Sigmoid colon (tissue), 6 donors: ENCODE measurements at regions not wholly inside any gene's neighbourhood (a gene's known extent, or its start where the extent isn't known, plus 50 kb on each side); places are given as distances from the start of the nearest gene placed in this dataset.

ENCODE experiments used
- DNase-seq: peaks from one replicate; pipeline ENCODE4 v3.0.0-alpha.2; 2019
- H3K27ac ChIP-seq, 4 donors: fragments of 200-600 bp; sonication (generic); one replicate each; pipeline ENCODE4 v1.5.1; 2016 to 2019; ENCODE audit warnings: mild to moderate bottlenecking in 1 of 4
- H3K27me3 ChIP-seq, 3 donors: fragments of 200-600 bp; sonication (generic); one replicate each; pipeline ENCODE4 v1.5.1; 2019; ENCODE audit warnings: mild to moderate bottlenecking in 1 of 3
- H3K36me3 ChIP-seq, 4 donors: fragments of 200-600 bp; sonication (generic); one replicate each; pipeline ENCODE4 v1.5.1; 2016 to 2019
- H3K4me1 ChIP-seq, 4 donors: fragments of 200-600 bp; sonication (generic); one replicate each; pipeline ENCODE4 v1.5.1; 2017 to 2019
- H3K4me3 ChIP-seq, 4 donors: fragments of 200-600 bp; sonication (generic); one replicate each; pipeline ENCODE4 v1.5.1; 2017 to 2019; ENCODE audit warnings: mild to moderate bottlenecking in 2 of 4, moderate library complexity in 1 of 4
- H3K9me3 ChIP-seq, 4 donors: fragments of 200-600 bp in 3 of 4; sonication (generic) in 3 of 4; one replicate each; pipeline versions ENCODE4 v1.5.1 to v1.6.1; 2013 to 2019
- CTCF ChIP-seq, 4 experiments: fragments of 450-650 bp in 3 of 4; fragments of 200-600 bp in 1 of 4; IDR thresholded peaks; one replicate each; pipeline ENCODE4 v1.5.1; 2016 to 2019; ENCODE audit warnings: antibody characterized with exemption in 4 of 4, mild to moderate bottlenecking in 3 of 4, moderate library complexity in 2 of 4
- EP300 ChIP-seq, 4 donors: sonication (generic); formaldehyde crosslinking; IDR thresholded peaks; one replicate each; pipeline ENCODE4 v1.6.1; 2017; ENCODE audit warnings: antibody characterized with exemption in 4 of 4
- POLR2A ChIP-seq, 2 donors: fragments of 450-650 bp; IDR thresholded peaks; one replicate each; pipeline ENCODE4 v1.6.1; 2016; ENCODE audit warnings: antibody characterized with exemption in 2 of 2, mild to moderate bottlenecking in 2 of 2, moderate library complexity in 2 of 2
- POLR2AphosphoS5 ChIP-seq, 4 donors: sonication (generic); formaldehyde crosslinking; IDR thresholded peaks; one replicate each; pipeline ENCODE4 v1.6.1; 2017; ENCODE audit warnings: antibody characterized with exemption in 4 of 4
- WGBS, 2 donors: extraction: QIAGEN DNeasy Blood & Tissue Kit; methylation state at CpG; one replicate each; pipeline ENCODE4 v1.1.7; 2013; 5-methylcytosine and 5-hydroxymethylcytosine counted together
- intact Hi-C: fragments of 100-400 bp; cut with DNase I; formaldehyde crosslinking; loops from one replicate; pipeline ENCODE4 v1.15.1; 2023
- donor health status: healthy with polysubstance abuse.
- donor health status: healthy.

GRCh38 chr3:61311044-61311443 is 59.8 kb upstream of the FHIT start:
- Histone ChIP-seq H3K36me3 (no peaks in the 10 kb centered on the region), H3K27ac (no peak overlapping the region), H3K27me3 (no peaks in the 10 kb centered on the region), H3K4me3 (no peak overlapping the region), H3K4me1 (no peaks in the 10 kb centered on the region), H3K9me3 (no peaks in the 10 kb centered on the region)
- WGBS, 2 donors, result 84 to 94% methylated on average over 2 of the region's 2 CpGs
- no peak for DNase-seq
- TF ChIP-seq EP300 (IDR thresholded peaks at IDR 0.05), result no peak
- TF ChIP-seq POLR2AphosphoS5 (IDR thresholded peaks at IDR 0.05), result no peak
- TF ChIP-seq POLR2A (IDR thresholded peaks at IDR 0.05), result no peak
- TF ChIP-seq CTCF (IDR thresholded peaks at IDR 0.05), result no peak
- intact Hi-C loops, result no loop called here

GRCh38 chr3:61315871-61316270 is 64.6 kb upstream of the FHIT start:
- WGBS, 2 donors, result 31 to 45% methylated on average over 3 of the region's 3 CpGs
- no peaks in the 10 kb centered on the region for H3K4me1 ChIP-seq
- H3K9me3 ChIP-seq, result no peaks in the 10 kb centered on the region
- no peaks in the 10 kb centered on the region for H3K27me3 ChIP-seq
- H3K36me3 ChIP-seq, result no peaks in the 10 kb centered on the region
- intact Hi-C loops, result no loop called here
- H3K4me3 ChIP-seq, result no peak overlapping the region
- no peak overlapping the region for H3K27ac ChIP-seq
- TF ChIP-seq CTCF (IDR thresholded peaks at IDR 0.05), result no peak
- DNase-seq, result no peak

GRCh38 chr3:61323094-61323493 is 71.8 kb upstream of the FHIT start:
- no peak overlapping the region for H3K4me3 ChIP-seq
- intact Hi-C loops, result no loop called here
- peaks cover 0 to 4% (median 0%) of the 10 kb centered on the region in 4 donors for H3K4me1 ChIP-seq
- TF ChIP-seq POLR2AphosphoS5 (IDR thresholded peaks at IDR 0.05), result no peak
- no peak for TF ChIP-seq POLR2A (IDR thresholded peaks at IDR 0.05)
- TF ChIP-seq CTCF (IDR thresholded peaks at IDR 0.05), result no peak
- no peak for TF ChIP-seq EP300 (IDR thresholded peaks at IDR 0.05)
- 64 to 73% methylated on average over 3 of the region's 3 CpGs for WGBS, 2 donors
- no peak overlapping the region for H3K27ac ChIP-seq
- no peak for DNase-seq
- no peaks in the 10 kb centered on the region for H3K36me3 ChIP-seq
- no peaks in the 10 kb centered on the region for H3K9me3 ChIP-seq
- H3K27me3 ChIP-seq, result no peaks in the 10 kb centered on the region

- WGBS, 2 donors, result 90 to 92% methylated on average over 5 of the region's 5 CpGs
- intact Hi-C loops, result no loop called here
These were observed 80.8 kb upstream of the FHIT start for GRCh38 chr3:61331929-61332552.

More at GRCh38 chr3:61331929-61332552, 80.8 kb upstream of the FHIT start:
- Histone ChIP-seq H3K27me3 (no peaks in the 10 kb centered on the region), H3K4me3 (no peak overlapping the region), H3K9me3 (no peaks in the 10 kb centered on the region), H3K36me3 (no peaks in the 10 kb centered on the region), H3K27ac (no peak overlapping the region), H3K4me1 (no peaks in the 10 kb centered on the region)
- TF ChIP-seq POLR2A (IDR thresholded peaks at IDR 0.05), result no peak
- TF ChIP-seq CTCF (IDR thresholded peaks at IDR 0.05), result no peak
- no peak for TF ChIP-seq EP300 (IDR thresholded peaks at IDR 0.05)
- no peak for TF ChIP-seq POLR2AphosphoS5 (IDR thresholded peaks at IDR 0.05)
- DNase-seq, result no peak
